ENCODE measurements at regions not wholly inside any gene's neighbourhood (a gene's known extent, or its start where the extent isn't known, plus 50 kb on each side); places are given as distances from the start of the nearest gene placed in this dataset.

DNA sequence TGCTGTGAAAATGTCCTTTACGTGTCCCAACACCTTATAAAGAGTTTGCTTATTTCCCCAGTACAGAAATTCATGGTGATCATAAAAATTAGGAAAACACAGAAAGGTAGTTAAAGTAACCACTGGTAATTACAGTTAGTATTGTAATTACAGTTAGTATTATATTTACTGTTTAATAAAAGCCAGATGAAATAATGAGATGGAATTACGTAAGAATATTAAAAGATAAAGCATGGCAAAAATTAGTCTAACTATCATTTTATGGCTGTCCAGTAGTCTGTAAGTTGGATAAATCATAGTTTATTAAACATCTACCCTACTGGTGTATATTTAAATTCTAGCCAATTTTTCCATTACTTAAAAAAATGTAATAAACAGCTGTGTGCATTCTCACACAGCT lies 638.8 kb downstream of the ACTR3B start:
- Mint-ChIP-seq H3K27me3 (ENCODE audit: insufficient read depth) (0 out of 2 replicates have a peak, but pooled peaks cover 2% of the 10 kb centered on the region), H3K36me3 (ENCODE audit: low read depth) (no peaks in the 10 kb centered on the region; the same call in 1 of the 2 replicates), H3K27ac (no peak overlapping the region), H3K4me1 (ENCODE audit: low read depth) (no peaks in the 10 kb centered on the region), H3K9me3 (peaks cover 71% of the 10 kb centered on the region), H3K4me3 (no peak overlapping the region)
- TF ChIP-seq, protein P1, sequence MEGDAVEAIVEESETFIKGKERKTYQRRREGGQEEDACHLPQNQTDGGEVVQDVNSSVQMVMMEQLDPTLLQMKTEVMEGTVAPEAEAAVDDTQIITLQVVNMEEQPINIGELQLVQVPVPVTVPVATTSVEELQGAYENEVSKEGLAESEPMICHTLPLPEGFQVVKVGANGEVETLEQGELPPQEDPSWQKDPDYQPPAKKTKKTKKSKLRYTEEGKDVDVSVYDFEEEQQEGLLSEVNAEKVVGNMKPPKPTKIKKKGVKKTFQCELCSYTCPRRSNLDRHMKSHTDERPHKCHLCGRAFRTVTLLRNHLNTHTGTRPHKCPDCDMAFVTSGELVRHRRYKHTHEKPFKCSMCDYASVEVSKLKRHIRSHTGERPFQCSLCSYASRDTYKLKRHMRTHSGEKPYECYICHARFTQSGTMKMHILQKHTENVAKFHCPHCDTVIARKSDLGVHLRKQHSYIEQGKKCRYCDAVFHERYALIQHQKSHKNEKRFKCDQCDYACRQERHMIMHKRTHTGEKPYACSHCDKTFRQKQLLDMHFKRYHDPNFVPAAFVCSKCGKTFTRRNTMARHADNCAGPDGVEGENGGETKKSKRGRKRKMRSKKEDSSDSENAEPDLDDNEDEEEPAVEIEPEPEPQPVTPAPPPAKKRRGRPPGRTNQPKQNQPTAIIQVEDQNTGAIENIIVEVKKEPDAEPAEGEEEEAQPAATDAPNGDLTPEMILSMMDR (IDR thresholded peaks at IDR 0.05) = no peak
- no peak for DNase-seq

DNA sequence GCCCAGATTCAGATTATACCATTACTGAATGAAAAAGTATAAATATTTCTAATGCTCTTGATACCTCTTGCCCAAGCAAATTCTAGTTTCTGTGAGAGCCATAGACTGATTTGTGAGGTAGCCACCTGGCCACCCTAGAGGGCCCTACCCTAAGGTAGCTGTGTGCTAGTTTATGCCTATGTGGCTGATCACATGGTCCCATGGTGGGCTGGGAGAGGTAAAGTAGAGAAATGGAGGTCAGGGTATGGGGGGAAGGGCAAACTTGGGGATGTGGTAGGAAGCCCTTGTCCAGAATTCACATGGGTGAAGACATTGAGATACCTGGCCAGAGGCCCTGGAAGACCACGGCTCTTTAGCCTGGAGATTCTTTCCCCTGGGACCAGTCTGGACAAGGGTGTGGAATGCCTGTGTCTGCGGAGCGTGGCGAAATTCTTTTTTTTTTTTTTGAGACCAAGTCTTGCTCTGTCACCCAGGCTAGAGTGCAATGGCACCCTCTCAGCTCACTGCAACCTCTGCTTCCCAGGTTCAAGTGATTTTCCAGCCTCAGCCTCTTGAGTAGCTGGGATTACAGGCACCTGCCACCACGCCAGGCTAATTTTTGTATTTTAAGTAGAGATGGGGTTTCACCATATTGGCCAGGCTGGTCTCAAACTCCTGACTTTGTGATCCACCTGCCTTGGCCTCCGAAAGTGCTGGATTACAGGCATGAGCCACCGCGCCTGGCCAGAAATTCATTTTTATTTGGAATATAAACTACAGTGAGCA lies 639.4 kb downstream of the ACTR3B start:
- Mint-ChIP-seq H3K27ac (no peak overlapping the region), H3K27me3 (ENCODE audit: insufficient read depth) (0 out of 2 replicates have a peak, but pooled peaks cover 2% of the 10 kb centered on the region), H3K4me1 (ENCODE audit: low read depth) (no peaks in the 10 kb centered on the region), H3K4me3 (no peak overlapping the region), H3K36me3 (ENCODE audit: low read depth) (no peaks in the 10 kb centered on the region; the same call in 1 of the 2 replicates), H3K9me3 (peaks cover 71% of the 10 kb centered on the region)
- TF ChIP-seq, protein P1 (IDR thresholded peaks at IDR 0.05) = no peak
- DNase-seq = no peak

DNA sequence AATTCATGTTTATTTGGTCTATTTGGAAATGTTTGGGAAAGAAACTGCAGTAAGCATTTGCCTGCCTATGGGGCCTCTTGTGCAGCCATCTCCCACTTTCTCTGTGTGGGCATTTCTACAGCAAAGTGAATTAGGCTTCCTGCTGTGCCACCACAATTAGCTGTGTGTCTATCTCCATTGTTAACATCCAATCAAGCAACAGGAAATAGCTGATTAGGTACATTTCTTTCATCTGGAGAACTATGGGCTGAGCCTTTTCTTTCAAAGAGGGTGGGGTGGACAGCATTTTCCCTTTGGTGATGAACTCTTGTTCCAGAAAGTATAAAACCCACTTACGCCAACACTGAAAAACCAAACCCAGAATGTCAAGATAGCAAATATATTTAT lies 640.0 kb downstream of the ACTR3B start:
- peaks cover 77% of the 10 kb centered on the region for H3K9me3 Mint-ChIP-seq
- H3K27me3 Mint-ChIP-seq (ENCODE audit: insufficient read depth) = 0 out of 2 replicates have a peak, but pooled peaks cover 2% of the 10 kb centered on the region

DNA sequence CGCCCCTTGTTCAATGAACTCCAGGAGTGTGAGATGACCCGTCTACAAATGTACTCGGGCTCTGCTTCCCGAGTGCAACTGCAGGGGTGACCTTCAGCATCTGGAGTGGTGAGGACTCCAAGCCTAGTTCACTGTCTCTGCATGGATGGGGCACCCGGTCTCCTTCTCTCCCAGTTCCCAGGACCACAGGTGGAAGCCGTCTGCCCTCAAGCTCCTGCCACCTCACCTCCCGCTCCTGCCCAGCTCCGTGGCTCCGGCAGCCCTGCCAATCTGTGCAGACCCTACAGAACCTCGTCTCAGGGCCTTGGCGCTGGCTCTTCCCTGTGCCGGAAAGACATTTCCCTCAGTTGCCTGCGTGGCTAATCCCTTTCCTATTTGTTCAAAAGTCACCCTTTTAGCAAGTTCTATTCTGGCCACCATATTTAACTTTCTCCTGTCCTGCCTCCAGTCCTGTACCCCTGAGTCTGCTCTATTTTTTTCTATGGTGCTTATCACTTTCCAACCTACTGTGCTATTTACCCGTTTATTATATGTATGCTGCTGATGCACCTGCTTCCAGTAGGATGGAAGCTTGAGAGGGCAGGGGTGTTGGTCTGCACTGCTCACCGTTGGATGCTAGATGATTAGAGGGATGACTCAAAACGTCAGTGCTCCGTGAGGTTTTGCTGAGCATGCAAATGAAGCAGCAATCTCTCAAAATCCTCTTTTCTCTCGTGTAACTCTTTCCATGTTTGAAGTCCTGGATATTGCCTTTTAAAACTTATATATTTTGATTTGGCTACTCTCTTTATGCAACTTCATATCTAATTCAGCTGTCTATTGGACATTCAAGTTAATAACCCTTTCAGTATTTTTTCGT lies 641.4 kb downstream of the ACTR3B start:
- no peak overlapping the region for H3K27ac Mint-ChIP-seq

More for the DNA sequence above, 640.0 kb downstream of the ACTR3B start:
- Mint-ChIP-seq H3K4me3 (no peak overlapping the region), H3K36me3 (ENCODE audit: low read depth) (no peaks in the 10 kb centered on the region; the same call in 1 of the 2 replicates), H3K27ac (no peak overlapping the region), H3K4me1 (ENCODE audit: low read depth) (no peaks in the 10 kb centered on the region)
- TF ChIP-seq, protein P1 (IDR thresholded peaks at IDR 0.05) = no peak
- DNase-seq = no peak

More for the DNA sequence above, 641.4 kb downstream of the ACTR3B start:
- H3K4me1 Mint-ChIP-seq (ENCODE audit: low read depth) = no peaks in the 10 kb centered on the region
- peaks cover 75% of the 10 kb centered on the region for H3K9me3 Mint-ChIP-seq
- H3K36me3 Mint-ChIP-seq (ENCODE audit: low read depth) = no peaks in the 10 kb centered on the region; the same call in 1 of the 2 replicates
- 0 out of 2 replicates have a peak, but pooled peaks cover 2% of the 10 kb centered on the region for H3K27me3 Mint-ChIP-seq (ENCODE audit: insufficient read depth)
- no peak for DNase-seq
- TF ChIP-seq, protein P1 (IDR thresholded peaks at IDR 0.05) = no peak
- H3K4me3 Mint-ChIP-seq = no peak overlapping the region
